SHP77 (cell line): ENCODE measurements at regions not wholly inside any gene's neighbourhood (a gene's known extent, or its start where the extent isn't known, plus 50 kb on each side); places are given as distances from the start of the nearest gene placed in this dataset.
A peak's percentile ranks its signal among the peaks of the same experiment; 100 is the strongest.
"Not testable (repeated sequence)": the region's sequence is repeated elsewhere in the genome, so short reads cannot be mapped to it uniquely, and the experiment has no call there.

ENCODE experiments used
- DNase-seq, 2 experiments: peaks; one replicate each; lab custom pipeline; 2025; lab: John Stamatoyannopoulos, UW

DNA sequence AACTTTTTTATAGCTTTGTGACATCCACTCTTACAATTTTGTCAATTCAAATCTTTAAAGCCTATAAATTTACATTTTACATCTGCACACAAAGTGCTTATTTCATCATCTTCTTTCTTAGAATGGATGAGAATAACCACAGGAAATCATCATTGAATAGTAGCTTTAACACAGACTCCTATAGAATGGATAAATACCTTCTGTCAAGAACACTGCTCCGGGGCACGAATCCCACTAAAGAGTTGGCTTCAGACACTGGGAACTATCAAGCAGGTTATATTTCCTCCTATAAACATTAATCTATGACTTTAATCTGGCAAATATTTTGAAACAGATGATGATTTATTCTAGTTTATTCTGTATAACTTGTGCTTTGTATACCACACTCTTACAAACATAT lies 269.7 kb upstream of the TPK1 start:
- no peak for DNase-seq

DNA sequence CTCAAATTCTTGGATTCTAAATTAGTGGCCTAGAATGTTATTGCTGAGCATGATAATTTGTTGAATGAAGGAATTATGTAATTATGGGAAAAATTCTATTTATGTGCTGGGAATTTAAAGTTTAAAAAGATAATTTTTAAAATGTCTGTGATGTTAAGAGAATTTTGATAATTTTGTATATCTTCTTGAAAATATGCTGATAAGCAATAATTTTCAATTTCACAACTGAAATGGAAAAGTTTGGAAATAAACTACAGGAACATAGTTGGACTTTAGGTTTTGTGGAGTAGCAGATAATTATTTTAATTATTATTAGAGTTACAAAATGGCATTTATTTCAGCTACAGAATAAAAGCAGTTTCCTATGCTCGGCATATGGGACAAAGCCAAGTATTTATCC lies 268.5 kb upstream of the TPK1 start:
- DNase-seq, result no peak

DNA sequence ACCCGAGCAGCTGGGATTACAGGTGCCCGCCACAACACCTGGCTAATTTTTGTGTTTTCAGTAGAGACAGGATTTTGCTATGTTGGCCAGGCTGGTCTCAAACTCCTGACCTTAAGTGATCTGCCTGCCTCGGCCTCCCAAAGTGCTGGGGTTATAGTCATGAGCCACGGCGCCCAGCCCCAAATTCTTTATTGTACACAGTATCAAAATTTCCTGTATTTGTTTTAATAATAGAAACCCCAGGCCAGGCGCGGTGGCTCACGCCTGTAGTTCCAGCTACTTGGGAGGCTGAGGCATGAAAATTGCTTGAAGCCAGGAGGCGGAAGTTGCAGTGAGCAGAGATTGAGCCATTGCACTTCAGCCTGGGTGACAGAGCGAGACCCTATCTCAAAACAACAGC lies 266.3 kb upstream of the TPK1 start:
- DNase-seq, result not testable (repeated sequence)

DNA sequence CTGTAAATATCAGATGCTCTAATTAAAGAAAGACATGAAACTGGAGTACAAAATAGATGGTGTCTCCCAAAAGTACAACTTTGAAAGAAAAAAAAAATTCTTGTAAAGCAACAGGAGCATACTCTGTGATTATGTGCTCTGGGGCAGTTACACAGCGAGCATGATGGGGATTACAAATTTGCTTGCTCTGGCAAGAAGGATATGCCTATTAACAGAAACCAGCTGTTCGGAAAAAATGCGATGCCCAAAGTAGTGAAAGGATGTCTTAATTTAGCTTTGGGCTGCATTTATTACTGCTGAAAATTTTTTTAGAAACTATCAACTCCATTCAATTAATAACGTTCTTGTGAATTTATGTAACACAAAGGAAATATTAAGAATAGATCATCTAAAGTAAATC lies 256.9 kb upstream of the TPK1 start:
- DNase-seq, result no peak

DNA sequence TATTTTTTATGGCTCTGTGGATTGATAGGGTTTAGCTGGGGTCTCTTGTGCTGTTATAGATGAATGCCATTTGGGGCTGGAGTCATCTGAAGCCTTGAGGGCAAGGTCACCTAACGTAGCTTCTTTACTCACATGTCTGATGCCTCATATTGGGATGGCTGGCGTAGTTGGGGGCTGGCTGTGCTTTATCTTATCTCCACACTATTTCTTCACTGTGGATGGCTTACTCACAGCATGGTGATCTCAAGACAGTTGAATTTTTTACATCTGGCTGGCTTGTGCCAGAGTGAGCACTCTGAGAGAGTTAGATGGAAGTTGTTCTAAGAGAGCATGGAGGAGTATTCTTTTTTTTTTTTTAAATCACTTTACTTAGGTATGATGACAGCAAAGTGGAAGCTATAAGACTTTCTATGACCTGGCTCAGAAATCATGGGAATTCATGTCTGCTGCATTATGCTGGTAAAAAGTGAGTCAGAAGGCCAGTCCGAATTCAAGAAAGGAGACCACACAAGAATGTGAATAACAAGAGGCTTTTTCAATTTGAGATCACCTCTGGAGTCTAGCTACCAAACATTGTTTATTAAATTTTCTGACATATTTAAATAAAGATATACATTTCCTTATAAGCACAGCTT lies 252.4 kb upstream of the TPK1 start:
- no peak for DNase-seq

DNA sequence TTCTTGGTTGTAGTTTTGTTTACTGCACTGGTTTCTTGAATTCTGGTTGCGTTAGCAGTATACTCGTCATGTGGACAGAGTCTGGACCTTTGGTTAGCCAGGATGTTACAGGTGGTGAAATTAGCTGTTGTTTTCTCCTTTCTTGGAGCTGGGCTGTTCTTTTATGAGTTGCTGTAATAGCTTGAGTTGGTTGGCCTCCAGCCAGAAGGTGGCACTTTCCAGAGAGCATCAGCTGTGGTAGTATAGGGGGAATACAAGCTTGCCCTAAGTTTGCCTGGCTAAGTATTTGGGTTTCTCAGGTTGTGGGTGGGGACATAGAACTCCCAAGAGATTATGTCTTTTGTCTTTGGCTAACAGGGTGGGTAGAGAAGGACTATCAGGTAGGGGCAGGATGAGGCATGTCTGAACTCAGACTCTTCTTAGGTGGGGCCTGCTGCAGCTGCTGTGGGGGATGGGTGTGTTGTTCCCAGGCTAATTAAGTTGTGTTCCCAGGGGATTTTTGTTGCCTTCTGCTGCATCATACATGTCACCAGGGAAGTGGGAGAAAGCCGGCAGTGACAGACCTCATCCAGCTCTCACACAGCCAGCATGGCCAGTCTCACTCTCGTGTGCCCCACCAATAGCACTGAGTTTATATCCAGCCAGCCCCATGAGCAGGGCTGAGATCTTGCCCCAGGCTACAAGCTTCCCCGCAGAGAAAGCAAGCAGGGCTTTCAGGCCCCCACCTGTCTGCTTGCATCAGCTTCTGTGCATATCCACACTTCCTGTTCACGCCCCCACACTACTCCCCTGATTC lies 246.7 kb upstream of the TPK1 start:
- no peak for DNase-seq

DNA sequence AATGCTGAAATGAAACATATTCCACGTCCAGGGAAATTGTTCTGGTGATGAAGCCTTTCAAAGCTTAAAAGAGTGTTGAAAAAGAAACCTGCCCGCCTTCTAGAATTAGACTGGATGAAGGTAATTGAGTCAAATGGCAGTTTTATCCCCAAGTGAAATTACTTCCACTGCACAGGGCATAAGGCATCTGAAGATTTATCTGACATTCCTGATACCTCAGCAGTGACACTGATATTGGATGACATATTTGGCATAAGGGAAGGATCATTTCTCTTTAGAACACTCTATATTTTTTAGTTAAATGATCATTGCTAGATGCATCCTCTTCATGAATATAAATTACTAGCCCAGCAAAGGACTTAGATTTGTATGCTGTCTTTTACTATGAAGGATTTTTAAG lies 229.6 kb upstream of the TPK1 start:
- DNase-seq, result no peak

DNA sequence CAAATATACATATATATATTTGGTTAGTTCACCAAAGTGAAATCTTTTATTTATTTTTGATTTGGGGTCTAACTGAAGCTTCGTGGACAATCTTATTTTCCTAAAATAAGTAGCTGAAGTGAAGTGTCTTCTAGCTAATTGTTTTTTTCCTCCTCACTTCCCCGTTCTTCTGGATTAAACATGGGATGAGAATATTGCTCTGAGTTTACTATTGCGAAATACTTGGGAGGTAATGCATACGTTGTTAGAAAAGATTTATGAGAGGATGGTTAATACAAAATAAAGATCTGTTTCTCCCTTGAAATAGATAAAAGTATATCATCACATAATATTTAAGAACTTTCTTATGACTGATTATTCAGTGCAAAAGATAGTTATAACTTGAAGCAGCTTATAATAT lies 228.3 kb upstream of the TPK1 start:
- no peak for DNase-seq

DNA sequence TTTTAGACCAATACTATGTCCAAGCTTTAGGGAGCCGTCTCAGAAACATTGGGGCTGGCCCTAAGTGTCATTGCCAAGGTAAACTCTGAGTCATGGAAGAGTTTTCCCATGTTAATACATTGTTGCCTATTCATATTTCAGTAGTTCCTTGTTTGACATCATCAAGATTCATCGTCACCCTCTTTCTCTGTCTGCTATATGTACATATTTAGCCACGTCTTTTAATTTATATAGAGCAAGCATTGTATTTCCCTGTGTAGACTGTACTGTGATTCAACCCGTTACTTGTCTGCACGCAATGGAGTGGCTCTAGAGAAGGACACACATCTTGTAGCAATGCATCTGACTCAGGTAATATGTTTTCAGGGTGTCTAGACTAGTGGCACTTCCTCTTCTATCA lies 217.9 kb upstream of the TPK1 start:
- no peak for DNase-seq

DNA sequence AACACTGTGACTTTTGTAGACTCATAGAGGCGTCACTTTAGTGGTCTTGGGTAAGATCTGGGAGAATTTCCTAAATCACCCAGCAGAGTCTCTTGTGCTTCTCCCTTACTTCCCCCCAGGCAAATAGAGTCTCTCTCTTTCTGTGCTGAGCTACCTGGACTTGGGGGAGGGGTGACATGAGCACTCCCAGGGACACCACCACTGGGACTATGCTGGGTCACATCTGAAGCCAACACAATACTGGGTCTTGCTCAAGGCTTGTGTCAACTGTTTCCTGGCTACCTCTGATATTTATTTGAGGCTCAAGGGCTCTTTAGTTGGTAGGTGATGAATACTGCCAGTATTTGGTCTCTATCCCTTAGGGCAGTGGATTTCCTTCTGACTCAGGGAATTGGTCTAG lies 214.6 kb upstream of the TPK1 start:
- DNase-seq, result no peak

DNA sequence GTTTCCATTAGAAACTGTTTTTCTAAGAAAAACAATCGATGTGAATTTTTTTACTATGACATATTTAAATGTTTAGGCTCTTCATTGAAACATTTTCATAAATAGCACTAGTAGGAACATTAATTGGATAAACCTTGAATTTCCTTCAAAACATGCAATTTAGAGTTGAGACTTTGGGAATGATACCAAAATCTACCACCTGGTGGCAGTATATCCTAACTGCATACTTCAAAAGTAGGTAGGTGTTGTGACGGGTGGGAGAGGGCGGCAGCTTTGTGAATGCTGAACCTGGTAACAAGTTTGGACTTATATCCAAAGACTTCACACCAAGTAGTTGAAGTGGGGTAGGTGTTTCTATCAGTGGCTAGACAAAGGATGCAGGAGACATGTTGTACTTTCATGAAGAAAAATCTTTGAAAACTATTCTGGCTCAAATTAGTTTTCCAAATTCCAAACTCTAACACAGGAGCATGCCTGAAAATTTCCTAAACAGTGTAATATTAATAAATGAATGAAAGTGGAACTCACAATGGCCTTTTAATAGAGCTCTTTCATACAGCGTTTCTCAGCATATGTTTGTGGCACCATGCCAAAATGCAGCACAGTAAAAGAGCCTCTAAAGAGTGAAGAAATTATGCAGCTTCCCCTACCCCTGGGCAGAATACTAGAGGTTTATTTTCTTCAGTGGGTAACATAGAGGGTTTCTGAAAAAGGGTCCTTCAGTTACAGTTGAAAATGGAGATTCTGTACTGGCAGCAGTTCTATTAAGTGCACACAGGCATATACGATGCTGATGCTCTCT lies 201.0 kb upstream of the TPK1 start:
- peak; percentile 18 to 49 for DNase-seq

DNA sequence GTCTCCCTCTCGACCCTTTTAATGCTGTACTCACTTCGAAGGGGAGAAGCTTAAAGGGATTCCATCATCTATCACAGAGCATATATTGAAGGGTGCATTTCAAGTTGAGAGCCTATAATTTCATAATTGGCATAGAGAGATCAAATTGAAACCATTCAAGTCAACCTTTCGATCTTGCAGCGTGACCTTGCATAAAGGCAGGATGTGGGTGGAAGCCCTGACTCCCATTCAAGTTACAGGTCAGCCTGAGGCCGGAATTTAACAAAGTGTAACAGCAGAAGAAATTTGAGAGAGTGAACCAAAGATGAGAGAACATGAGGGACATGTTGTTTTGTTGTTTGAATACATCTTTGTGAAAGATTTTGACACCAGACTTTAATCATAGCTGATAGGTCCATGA lies 195.3 kb upstream of the TPK1 start:
- DNase-seq, result no peak

DNA sequence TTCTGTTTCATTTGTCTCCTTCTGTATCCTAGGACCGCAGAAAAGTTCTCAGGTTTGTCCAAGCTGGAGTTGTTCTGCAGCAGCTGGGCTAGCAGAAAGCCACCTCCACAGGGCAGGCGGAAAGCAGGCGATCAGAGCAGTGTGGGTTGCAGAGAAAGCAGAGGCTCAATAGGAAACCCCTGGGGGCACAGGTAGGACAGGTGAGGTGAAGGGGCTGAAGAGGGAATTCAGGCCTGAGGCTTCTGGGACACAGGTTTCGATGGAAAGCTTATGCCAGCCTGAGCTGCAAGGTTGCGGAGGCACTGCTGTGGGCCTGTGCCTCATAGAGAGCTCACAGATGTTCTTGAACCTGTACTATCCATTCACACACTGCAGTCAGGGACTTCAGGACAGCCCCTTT lies 194.9 kb upstream of the TPK1 start:
- no peak for DNase-seq

DNA sequence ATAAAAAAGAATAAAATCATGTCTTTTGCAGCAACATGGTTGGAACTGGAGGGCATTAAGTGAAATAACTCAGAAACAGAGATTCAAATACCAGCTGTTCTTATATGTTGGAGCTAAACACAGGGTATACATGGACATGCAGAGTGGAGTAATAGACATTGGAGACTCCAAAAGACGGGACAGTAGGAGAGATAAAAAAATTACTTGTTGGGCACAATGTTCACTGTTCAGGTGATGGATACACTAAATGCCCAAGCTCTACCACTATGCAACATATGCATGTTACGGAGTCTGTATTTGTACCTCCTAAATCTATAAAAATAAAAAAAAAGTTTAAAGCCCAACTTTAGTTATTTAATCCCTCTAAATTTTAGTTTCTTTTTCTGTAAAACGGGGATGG lies 184.6 kb upstream of the TPK1 start:
- DNase-seq, result no peak

DNA sequence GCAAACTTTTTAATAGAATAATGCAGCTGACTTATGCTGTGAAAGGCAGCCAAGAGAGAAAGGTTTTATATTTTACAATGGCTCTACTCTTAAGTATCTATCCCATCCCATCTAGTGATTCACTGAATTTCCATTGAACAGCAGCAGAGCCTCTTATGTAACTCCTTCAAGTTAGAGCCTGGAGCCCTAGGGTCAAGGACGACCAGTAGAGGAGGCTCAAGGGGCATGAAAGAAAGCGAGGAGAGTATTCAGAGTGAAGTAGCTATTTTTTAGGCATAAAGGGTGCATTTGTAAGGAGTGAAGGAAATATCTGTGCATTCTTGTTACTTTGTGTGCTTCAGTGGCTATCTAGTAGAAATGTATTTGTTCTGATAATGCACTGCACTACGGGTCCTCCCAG lies 180.2 kb upstream of the TPK1 start:
- DNase-seq, result no peak

DNA sequence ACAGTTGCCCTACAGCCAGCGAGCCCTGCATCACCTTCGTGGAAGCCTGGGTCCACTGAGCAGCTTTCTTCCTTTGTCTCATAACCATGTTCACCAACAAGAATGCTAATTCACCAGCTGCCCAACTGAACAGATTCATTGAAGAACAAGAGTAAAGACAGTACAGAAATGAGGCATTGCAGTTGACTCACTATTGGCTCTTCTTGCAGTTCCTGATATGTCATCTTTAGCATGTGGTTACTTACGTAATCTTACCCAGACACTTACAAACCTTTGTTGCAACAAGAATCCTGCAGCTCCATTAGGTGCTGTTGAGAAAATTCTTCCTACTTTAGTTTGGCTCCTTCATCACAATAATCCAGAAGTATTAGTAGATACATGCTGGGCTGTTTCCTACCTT lies 174.0 kb upstream of the TPK1 start:
- no peak for DNase-seq

DNA sequence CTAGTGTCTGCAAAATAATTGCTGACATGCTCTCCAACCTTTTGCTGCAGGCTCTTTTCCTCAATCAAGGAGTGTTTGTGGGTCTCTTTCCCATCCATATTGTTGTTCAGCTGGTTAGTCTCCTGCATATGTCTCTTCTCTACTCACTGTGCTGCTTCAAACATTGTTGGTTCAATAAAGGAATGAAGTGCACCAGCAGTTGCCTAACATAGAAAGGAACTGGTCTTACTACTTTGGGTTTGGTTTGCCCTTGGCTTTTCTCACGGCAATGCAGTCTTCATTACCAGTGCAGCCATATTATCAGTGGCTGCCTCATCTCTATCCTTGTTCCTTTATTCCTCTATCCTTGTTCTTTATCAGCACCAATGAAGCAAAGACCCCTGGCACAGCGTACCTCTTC lies 169.7 kb upstream of the TPK1 start:
- no peak for DNase-seq

DNA sequence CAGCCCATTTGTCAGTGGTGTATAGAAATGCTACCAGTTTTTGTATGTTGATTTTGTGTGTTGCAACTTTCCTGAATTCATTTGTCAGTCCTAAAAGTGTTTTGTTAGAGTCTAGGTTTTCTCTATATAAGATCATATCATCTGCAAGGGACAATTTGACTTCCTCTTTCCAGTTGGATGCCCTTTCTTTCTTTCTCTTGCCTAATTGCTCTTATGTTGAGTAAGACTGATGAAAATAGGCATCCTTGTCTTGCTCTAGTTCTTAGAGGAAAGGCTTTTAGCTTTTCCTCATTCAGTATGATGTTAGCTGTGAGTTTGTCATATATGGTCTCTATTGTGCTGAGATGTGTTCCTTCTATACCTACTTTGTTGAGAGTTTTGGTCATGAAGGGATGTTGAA lies 161.7 kb upstream of the TPK1 start:
- DNase-seq, result no peak

DNA sequence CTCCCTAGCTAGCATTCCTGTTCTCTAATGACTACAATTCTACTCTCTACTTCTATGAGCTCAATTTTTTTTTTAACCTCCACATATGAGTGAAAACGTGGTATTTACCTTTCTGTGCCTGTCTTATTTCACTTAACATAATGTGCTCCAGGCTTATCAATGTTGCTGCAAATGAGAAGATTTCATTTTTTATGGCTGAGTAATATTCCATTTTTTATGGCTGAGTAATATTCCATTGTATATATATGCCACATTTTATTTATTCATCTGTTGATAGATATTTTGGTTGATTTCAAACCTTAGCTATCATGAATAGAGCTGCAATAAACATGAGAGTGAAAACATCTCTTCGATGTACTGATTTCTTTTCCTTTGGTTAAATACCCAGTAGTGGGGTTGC lies 159.6 kb upstream of the TPK1 start:
- no peak for DNase-seq

DNA sequence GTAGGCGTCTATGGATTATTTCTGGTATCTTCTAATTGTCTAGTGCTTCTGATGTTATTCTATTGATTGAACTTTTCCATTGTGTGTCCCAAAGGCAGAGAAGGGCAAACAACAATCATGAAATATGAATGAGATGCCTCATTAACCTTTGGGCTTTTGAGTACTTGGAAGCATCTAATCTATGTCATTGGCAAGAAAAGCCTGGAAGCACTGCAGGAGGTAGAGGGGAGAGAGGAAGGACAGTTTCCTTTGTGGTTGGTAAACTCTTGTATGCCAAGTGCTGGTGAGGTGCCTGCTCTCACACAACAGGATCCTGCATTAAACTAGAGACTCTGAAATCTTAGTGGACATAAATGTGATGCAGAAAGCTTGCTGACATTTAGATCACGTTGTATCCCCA lies 155.2 kb upstream of the TPK1 start:
- DNase-seq, result no peak

DNA sequence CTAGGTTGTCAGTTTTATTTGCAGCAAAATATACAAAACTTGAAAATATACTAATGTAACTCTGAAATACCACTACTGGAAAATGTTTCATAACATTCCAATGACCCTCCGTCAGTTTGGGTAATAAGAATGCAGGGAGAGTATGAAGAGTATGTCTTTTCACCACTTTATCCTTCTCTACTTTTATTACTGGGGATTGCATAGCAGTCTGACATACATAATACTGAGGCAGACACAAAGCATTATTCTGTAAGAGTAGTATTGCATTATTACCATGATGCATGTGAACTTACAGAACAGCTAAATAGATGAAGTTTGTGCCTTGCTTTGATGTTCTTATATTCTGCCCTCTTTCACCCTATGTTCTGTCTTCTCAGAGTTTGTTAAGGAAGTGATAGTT lies 151.8 kb upstream of the TPK1 start:
- DNase-seq, result no peak

DNA sequence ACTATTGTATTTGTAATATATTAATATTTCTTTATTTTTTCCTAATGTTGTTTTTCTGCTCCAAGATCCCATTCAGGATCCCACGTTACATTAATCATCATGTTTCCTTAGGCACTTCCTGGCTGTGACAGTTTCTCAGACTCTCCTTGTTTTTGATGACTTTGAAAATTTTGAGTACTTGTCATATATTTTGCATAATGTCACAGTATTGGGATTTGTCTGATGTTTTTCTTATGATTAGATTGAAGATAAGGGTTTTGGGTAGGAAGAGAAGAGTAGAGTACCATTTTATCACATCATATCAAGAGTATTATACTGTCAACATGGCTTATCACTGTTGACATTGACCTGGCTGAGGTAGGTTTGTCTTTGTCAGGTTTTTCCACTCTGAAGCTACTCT lies 146.3 kb upstream of the TPK1 start:
- no peak for DNase-seq

DNA sequence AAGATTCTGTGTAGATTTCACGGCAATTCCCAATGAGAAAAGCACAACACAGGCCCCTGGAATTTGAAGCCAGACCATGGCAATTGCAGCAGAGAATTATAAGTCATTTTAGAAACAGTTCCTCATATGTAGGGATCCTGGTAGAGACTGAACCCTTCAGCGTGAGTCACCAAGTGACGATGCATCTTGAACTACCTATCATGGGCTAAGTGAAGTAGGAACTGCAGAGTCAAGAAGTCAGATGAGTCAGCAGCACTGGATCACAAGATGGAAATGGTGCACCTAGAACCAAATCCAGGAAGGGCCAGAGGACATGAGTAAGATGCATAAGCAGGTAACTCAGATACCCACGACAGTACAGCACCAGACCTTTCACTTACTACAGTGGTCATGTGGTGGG lies 140.0 kb upstream of the TPK1 start:
- no peak for DNase-seq
